ENCODE measurements at regions not wholly inside any gene's neighbourhood (a gene's known extent, or its start where the extent isn't known, plus 50 kb on each side); places are given as distances from the start of the nearest gene placed in this dataset.

DNA sequence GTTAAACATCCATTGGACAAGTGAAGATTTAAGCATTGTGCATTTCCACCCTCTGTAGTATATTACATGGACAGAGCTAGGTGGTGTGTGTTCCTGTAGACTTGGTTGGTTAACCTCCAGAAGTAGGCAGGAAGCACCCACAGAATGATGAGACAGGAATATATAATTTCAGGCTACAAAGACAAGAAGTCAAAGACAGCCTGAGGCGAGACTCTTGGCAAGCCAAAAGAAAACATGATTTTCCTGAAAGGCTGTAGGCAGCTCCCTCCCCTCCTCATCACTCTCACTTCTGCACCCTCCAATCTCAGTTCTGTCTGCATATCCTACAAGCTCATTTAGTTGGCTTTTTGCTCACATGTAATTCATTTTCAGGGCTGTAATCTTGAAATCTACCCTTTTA is 110.0 kb upstream of the SLC35B3 start:
- TF ChIP-seq, protein P1, sequence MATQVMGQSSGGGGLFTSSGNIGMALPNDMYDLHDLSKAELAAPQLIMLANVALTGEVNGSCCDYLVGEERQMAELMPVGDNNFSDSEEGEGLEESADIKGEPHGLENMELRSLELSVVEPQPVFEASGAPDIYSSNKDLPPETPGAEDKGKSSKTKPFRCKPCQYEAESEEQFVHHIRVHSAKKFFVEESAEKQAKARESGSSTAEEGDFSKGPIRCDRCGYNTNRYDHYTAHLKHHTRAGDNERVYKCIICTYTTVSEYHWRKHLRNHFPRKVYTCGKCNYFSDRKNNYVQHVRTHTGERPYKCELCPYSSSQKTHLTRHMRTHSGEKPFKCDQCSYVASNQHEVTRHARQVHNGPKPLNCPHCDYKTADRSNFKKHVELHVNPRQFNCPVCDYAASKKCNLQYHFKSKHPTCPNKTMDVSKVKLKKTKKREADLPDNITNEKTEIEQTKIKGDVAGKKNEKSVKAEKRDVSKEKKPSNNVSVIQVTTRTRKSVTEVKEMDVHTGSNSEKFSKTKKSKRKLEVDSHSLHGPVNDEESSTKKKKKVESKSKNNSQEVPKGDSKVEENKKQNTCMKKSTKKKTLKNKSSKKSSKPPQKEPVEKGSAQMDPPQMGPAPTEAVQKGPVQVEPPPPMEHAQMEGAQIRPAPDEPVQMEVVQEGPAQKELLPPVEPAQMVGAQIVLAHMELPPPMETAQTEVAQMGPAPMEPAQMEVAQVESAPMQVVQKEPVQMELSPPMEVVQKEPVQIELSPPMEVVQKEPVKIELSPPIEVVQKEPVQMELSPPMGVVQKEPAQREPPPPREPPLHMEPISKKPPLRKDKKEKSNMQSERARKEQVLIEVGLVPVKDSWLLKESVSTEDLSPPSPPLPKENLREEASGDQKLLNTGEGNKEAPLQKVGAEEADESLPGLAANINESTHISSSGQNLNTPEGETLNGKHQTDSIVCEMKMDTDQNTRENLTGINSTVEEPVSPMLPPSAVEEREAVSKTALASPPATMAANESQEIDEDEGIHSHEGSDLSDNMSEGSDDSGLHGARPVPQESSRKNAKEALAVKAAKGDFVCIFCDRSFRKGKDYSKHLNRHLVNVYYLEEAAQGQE (IDR thresholded peaks at IDR 0.05; ENCODE audit: low read depth) = no peak
- no peak for TF ChIP-seq EP300 (IDR thresholded peaks at IDR 0.05; ENCODE audit: borderline replicate concordance)

Measured in Ishikawa (cell line).